PC-9 (cell line): ENCODE measurements at regions not wholly inside any gene's neighbourhood (a gene's known extent, or its start where the extent isn't known, plus 50 kb on each side); places are given as distances from the start of the nearest gene placed in this dataset.

ENCODE experiments used
- CTCF ChIP-seq: fragments of 200-600 bp; sonication (generic); conservative IDR thresholded peaks from 2 replicates; pipeline ENCODE4 v1.6.1; 2017; ENCODE audit warnings: mixed run types, antibody characterized with exemption, mild to moderate bottlenecking, moderate library complexity
- EZH2 ChIP-seq: fragments of 200-600 bp; sonication (generic); IDR thresholded peaks from 2 replicates; pipeline ENCODE4 v1.8.0; 2017; ENCODE audit warnings: antibody characterized with exemption, low read depth

- TF ChIP-seq CTCF (no peak), EZH2 (no peak)
These were observed 241.7 kb upstream of the ID2 start for GRCh38 chr2:8440029-8440778.
